ENCODE measurements at regions not wholly inside any gene's neighbourhood (a gene's known extent, or its start where the extent isn't known, plus 50 kb on each side); places are given as distances from the start of the nearest gene placed in this dataset.

- H3K4me1 ChIP-seq (ENCODE audit: control insufficient read depth, insufficient read depth, low read length): no peaks in the 10 kb centered on the region
- in situ Hi-C loops (cut with HindIII; ENCODE audit: low pct_unique_long_range_greater_than_20kb, low sequenced_read_pairs) (no loop called here), intact Hi-C loops (cut with micrococcal nuclease; ENCODE audit: unreplicated experiment) (no loop called here)
- no peak for DNase-seq (ENCODE audit: low read depth, low spot score)
- no peak overlapping the region for H3K27ac ChIP-seq (ENCODE audit: low read length)
- H3K36me3 ChIP-seq (ENCODE audit: control insufficient read depth, insufficient read depth, low read length): no peaks in the 10 kb centered on the region
- no TSS peak for BruUV-seq (replicated peaks)
- ATAC-seq: no peak
- CTCF ChIA-PET: no interaction called here
- no peaks in the 10 kb centered on the region for H3K9me3 ChIP-seq (ENCODE audit: control insufficient read depth, insufficient read depth, low read depth, low read length)
- H3K4me3 ChIP-seq (ENCODE audit: low read depth in 2 of 2, low read length in 2 of 2): no peak overlapping the region
- POLR2A ChIA-PET: no interaction called here
- TF ChIP-seq REST (IDR thresholded peaks at IDR 0.05; ENCODE audit: insufficient read depth in 1 of 2, low read depth in 2 of 2, low read length in 1 of 2) (no peak), TCF7L2 (IDR thresholded peaks at IDR 0.05; ENCODE audit: low read depth, low read length) (no peak), SIN3A (IDR thresholded peaks at IDR 0.05; ENCODE audit: borderline replicate concordance, insufficient read depth, low read depth, low read length) (no peak), POLR2AphosphoS5 (IDR thresholded peaks at IDR 0.05; ENCODE audit: low read depth, low read length) (no peak), CTCF (IDR thresholded peaks at IDR 0.05) (no peak)
- H3K27me3 ChIP-seq (ENCODE audit: control insufficient read depth, insufficient read depth, low read length): no peaks in the 10 kb centered on the region
Observed at GRCh38 chr2:157203651-157204050, 53.9 kb upstream of the GALNT5 start.

GRCh38 chr2:157204401-157204800, 53.1 kb upstream of the GALNT5 start:
- no TSS peak for BruUV-seq (replicated peaks)
- Histone ChIP-seq H3K4me3 (ENCODE audit: low read depth in 2 of 2, low read length in 2 of 2) (no peak overlapping the region), H3K9me3 (ENCODE audit: control insufficient read depth, insufficient read depth, low read depth, low read length) (no peaks in the 10 kb centered on the region), H3K27ac (ENCODE audit: low read length) (no peak overlapping the region), H3K36me3 (ENCODE audit: control insufficient read depth, insufficient read depth, low read length) (no peaks in the 10 kb centered on the region), H3K4me1 (ENCODE audit: control insufficient read depth, insufficient read depth, low read length) (no peaks in the 10 kb centered on the region), H3K27me3 (ENCODE audit: control insufficient read depth, insufficient read depth, low read length) (no peaks in the 10 kb centered on the region)
- no peak for DNase-seq (ENCODE audit: low read depth, low spot score)
- no peak for ATAC-seq
- intact Hi-C loops (cut with micrococcal nuclease; ENCODE audit: unreplicated experiment) (no loop called here), in situ Hi-C loops (cut with HindIII; ENCODE audit: low pct_unique_long_range_greater_than_20kb, low sequenced_read_pairs) (no loop called here)
- CTCF ChIA-PET: no interaction called here
- POLR2A ChIA-PET: no interaction called here
- TF ChIP-seq POLR2AphosphoS5 (IDR thresholded peaks at IDR 0.05; ENCODE audit: low read depth, low read length) (no peak), TCF7L2 (IDR thresholded peaks at IDR 0.05; ENCODE audit: low read depth, low read length) (no peak), REST (IDR thresholded peaks at IDR 0.05; ENCODE audit: insufficient read depth in 1 of 2, low read depth in 2 of 2, low read length in 1 of 2) (no peak), CTCF (IDR thresholded peaks at IDR 0.05) (no peak), SIN3A (IDR thresholded peaks at IDR 0.05; ENCODE audit: borderline replicate concordance, insufficient read depth, low read depth, low read length) (no peak)
